ENCODE measurements at regions not wholly inside any gene's neighbourhood (a gene's known extent, or its start where the extent isn't known, plus 50 kb on each side); places are given as distances from the start of the nearest gene placed in this dataset.

DNA sequence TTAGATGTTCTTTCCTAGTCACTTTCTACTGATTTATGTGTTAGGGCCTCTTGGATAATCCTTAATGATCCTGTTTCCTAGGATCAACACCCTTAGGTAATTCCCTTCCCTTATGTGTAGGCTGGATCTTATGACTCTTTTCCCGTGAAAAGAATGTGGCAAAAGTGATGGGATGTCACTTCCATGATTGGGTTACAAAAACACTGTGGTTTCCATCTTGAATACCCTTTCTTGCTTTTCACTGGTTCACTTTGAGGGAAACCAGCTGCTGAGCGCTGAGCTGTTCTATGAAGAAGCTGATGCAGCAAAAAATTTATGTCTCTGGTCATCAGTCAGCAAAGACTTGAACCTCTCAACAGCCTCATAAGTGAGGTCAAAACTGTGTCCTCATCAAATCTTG, 609.4 kb downstream of the OLFM4 start:
- no peak for DNase-seq
- H3K36me3 Mint-ChIP-seq (ENCODE audit: low read depth): no peaks in the 10 kb centered on the region
- intact Hi-C loops (cut with micrococcal nuclease): no loop called here
- no peak overlapping the region for H3K27ac Mint-ChIP-seq
- H3K4me3 Mint-ChIP-seq: no peak overlapping the region
- H3K27me3 Mint-ChIP-seq: no peaks in the 10 kb centered on the region
- H3K9me3 Mint-ChIP-seq: peaks cover 3% of the 10 kb centered on the region
- no peaks in the 10 kb centered on the region for H3K4me1 Mint-ChIP-seq

DNA sequence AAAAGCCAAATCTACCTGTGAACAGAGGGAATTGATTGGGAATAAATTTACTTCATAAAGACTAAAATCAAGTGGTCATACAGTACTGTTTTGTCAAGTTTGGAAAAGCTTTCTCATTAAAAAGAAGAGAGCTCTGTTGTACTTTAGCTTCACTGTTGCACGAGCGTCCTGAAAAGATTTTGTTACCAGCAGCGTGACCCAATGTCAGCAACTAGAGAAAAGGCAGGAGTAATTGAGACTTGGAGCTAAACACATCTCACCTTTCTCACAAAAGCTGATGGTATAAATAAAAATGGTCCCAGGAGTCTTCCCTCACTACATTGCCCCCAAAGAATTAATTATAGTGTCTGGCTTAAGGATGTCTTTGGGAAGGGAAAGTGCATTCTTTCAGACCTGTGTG, 613.7 kb downstream of the OLFM4 start:
- Mint-ChIP-seq H3K4me3 (no peak overlapping the region), H3K9me3 (peaks cover 3% of the 10 kb centered on the region), H3K27ac (no peak overlapping the region), H3K4me1 (no peaks in the 10 kb centered on the region), H3K27me3 (no peaks in the 10 kb centered on the region), H3K36me3 (ENCODE audit: low read depth) (no peaks in the 10 kb centered on the region)
- intact Hi-C loops (cut with micrococcal nuclease): no loop called here
- no peak for DNase-seq

DNA sequence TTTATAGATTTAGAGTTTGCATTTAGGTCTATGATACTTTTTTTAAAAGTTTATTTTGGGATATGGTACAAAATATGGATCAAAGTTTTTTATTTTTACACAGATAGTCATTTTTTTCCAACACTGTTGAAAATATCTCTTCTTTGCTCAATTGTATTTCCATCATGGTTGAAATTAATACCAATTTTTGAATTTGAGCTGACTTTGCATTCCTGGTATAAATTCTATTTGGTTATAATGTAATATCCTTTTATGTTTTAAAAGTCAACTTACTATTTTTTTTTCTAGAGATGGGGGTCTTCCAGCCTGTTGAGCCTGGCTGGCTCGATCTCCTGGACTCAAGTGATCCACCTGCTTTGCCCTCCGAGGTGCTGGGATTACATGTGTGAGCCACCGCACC, 620.1 kb downstream of the OLFM4 start:
- Mint-ChIP-seq H3K9me3 (no peaks in the 10 kb centered on the region), H3K27me3 (no peaks in the 10 kb centered on the region), H3K27ac (no peak overlapping the region), H3K4me1 (no peaks in the 10 kb centered on the region), H3K4me3 (no peak overlapping the region), H3K36me3 (ENCODE audit: low read depth) (no peaks in the 10 kb centered on the region)
- DNase-seq: no peak
- intact Hi-C loops (cut with micrococcal nuclease): no loop called here

DNA sequence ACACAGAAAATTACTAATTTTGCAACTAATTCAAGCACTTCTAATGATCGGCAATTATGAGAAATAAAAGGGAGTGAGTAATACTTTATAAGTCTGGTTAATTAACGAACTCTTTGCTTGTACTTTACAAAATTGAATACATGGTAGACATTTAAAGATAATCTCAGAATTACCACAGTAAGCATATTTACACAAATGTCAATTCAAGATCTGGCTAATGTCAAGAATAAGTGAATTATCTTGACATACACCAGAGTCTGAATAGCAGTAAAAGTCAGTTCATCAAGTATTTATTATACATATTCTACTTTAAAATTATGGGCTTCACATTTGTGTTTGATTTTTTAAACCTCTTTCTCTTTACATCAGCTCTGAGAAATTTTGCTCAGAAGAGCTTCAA, 643.4 kb downstream of the OLFM4 start:
- Mint-ChIP-seq H3K9me3 (peaks cover 8% of the 10 kb centered on the region), H3K27ac (no peak overlapping the region), H3K4me1 (no peaks in the 10 kb centered on the region), H3K36me3 (ENCODE audit: low read depth) (no peaks in the 10 kb centered on the region), H3K4me3 (no peak overlapping the region), H3K27me3 (no peaks in the 10 kb centered on the region)
- intact Hi-C loops (cut with micrococcal nuclease): no loop called here
- DNase-seq: no peak

DNA sequence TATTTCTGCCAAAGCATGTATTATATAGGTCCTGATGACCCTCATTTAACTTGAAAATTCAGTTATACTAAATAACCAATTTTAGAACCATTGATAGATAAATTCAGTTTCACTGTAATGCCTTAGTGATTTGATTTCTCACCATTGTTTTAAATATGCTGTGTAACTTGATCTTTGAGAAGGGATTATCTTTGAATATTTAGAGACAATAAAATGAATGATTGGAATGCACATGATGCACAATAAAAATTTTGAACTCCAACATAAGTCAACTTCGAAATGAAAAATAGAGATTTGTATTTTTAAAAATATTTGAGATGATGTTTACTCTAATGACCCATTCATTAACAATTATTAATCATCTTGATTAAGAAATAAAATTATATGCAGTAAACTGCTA, 654.5 kb downstream of the OLFM4 start:
- Mint-ChIP-seq H3K36me3 (ENCODE audit: low read depth) (no peaks in the 10 kb centered on the region), H3K27me3 (no peaks in the 10 kb centered on the region), H3K27ac (no peak overlapping the region), H3K4me3 (no peak overlapping the region), H3K4me1 (no peaks in the 10 kb centered on the region), H3K9me3 (peaks cover 4% of the 10 kb centered on the region)
- no peak for DNase-seq
- intact Hi-C loops (cut with micrococcal nuclease): no loop called here

DNA sequence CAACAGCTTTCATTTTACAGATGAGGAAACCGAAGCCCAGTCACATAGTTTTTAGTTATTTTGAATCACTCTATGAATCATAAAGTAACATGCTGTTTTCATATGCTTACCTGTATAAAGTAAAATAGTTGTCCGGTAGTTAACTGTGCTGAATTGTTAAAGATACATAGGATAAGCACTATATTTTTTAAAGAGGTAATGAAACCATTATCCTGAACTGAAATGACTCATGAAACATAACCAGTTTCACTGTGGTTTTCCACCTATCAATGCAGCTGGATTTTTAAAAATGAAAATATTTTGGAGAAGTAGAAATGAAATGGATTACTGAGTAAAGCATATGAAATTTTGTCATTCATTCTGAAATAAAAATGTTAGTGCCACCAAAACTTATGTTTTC, 655.0 kb downstream of the OLFM4 start:
- H3K27me3 Mint-ChIP-seq: no peaks in the 10 kb centered on the region
- peaks cover 4% of the 10 kb centered on the region for H3K9me3 Mint-ChIP-seq
- H3K4me1 Mint-ChIP-seq: no peaks in the 10 kb centered on the region
- no peak overlapping the region for H3K27ac Mint-ChIP-seq
- DNase-seq: no peak
- no peaks in the 10 kb centered on the region for H3K36me3 Mint-ChIP-seq (ENCODE audit: low read depth)
- intact Hi-C loops (cut with micrococcal nuclease): no loop called here
- no peak overlapping the region for H3K4me3 Mint-ChIP-seq

DNA sequence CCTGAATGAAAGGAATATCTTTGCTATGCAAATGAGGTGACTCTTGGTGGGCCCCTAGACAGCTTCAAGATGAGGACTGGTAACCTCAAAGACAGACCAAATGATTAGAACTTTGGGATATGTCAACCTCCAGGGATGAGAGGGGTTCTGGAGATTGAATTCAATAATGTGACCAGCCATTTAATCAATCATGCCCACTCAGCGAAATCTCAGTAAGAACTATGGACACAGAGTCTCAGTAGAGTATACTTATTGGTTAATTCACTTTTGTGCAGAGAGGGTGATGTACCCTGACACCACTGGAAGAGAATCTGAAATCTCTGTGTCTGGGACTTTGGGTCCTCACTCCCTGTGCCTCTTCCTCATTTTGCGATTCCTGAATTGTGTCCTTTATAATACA, 662.8 kb downstream of the OLFM4 start:
- no peak overlapping the region for H3K27ac Mint-ChIP-seq
- H3K27me3 Mint-ChIP-seq: no peaks in the 10 kb centered on the region
- no peaks in the 10 kb centered on the region for H3K4me1 Mint-ChIP-seq
- no peak for DNase-seq
- no peak overlapping the region for H3K4me3 Mint-ChIP-seq
- no peaks in the 10 kb centered on the region for H3K36me3 Mint-ChIP-seq (ENCODE audit: low read depth)
- peaks cover 4% of the 10 kb centered on the region for H3K9me3 Mint-ChIP-seq
- intact Hi-C loops (cut with micrococcal nuclease): no loop called here

DNA sequence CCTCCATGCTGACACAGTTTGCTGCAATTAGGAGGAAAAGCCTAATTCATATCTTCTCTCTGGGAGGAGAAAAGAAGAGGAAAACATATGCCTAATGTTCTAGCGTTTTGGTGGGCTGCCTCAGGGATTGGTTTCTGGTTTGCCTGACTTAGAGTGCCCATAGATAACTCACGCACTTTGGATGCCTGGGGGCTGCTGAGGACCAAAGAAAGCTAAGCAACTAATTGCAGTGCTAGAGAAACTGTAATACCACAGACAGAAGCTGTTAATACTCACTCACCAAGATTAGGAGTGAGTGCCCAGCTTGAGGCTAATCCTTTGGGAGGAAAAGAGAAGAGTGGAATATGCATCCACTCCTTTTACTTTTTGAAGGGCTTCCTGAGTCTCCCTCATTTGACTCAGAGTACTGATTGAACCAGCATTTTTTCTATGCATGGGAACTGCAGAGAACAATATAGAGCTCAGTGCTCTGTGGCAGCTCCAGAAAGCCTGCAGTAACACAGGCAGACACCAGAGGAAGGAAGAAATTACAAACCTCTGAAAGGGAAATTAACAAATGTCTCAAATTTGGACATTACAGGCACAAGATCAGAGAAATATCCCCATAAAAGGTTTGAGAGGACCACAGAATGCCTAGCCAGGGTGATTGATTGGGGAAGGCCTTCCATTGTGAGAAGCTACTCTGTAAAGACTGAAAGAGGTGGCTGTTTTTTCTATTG, 666.4 kb downstream of the OLFM4 start:
- no peak overlapping the region for H3K4me3 Mint-ChIP-seq
- no peaks in the 10 kb centered on the region for H3K36me3 Mint-ChIP-seq (ENCODE audit: low read depth)
- no peaks in the 10 kb centered on the region for H3K27me3 Mint-ChIP-seq
- no peaks in the 10 kb centered on the region for H3K4me1 Mint-ChIP-seq
- H3K27ac Mint-ChIP-seq: no peak overlapping the region
- intact Hi-C loops (cut with micrococcal nuclease): no loop called here
- no peak for DNase-seq
- peaks cover 10% of the 10 kb centered on the region for H3K9me3 Mint-ChIP-seq

DNA sequence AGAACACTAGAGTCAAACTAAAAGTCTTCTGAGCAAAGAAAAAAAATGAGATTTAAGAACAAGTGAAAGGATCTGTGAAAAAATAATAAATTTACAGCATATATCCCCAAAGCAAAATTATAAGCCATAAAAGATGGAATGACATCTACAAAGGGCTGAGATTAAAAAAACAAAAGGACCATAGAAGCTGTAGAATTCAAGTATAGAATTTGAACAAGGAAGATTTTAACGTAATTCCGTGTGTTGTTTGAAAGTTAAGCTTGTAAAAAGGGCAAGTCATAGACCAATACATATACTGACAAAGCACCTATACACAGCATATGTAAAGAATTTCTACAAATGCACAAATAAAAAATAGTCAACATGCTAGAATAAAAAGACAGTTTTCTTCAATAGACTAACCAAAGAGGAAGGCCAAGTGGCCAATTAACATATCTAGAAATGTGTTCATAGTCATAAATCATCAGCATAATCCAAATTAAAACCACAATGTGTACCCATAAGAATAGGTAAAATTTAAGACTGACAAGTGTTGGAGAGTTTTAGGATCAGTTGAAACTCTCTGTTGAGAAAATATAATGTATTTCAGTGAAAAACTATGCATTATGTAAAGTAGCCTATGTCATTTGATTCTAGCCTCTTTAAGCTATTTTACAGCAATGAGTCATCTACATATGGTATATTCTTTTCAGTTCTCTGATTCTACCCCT, 674.9 kb downstream of the OLFM4 start:
- Mint-ChIP-seq H3K27me3 (no peaks in the 10 kb centered on the region), H3K27ac (no peak overlapping the region), H3K4me3 (no peak overlapping the region), H3K9me3 (peaks cover 7% of the 10 kb centered on the region), H3K36me3 (ENCODE audit: low read depth) (no peaks in the 10 kb centered on the region), H3K4me1 (no peaks in the 10 kb centered on the region)
- DNase-seq: no peak
- intact Hi-C loops (cut with micrococcal nuclease): no loop called here

DNA sequence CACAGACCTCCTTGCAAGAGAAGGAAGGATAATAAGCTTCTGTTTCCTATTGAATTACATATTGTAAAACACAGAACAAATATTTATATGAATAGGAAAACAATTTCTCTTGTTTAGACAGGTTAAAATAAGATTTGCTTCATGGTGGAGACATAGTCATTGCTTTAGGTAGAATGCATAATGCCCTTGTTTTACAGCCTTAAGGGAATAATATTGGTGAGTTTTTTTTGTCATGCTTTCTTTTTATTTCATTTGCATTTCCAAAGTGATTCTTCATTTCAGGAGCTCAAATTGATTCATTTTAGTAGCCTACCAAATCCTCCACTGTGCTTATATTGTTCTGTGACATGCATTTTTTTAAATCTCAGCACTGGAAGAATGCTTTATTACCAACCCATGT, 690.7 kb downstream of the OLFM4 start:
- intact Hi-C loops (cut with micrococcal nuclease): no loop called here
- no peaks in the 10 kb centered on the region for H3K27me3 Mint-ChIP-seq

DNA sequence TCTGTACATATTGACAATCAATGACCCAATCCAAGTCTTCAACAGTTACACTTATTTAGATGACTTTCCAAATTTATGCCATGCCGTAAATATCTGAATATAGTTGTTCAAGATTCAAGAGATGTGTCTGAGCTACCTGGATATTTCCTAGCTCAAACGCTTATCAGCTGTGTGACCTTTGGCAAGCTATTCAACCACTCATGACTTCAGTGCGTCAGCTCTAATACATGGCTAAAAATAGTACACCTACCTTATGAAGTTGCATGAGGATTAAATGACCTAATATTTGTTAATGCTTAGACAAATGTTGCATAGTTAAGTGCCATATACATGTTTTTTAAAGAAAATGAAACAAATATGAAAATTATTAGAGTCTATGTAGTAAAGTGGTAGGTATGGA, 704.1 kb downstream of the OLFM4 start:
- no peak for DNase-seq
- H3K4me1 Mint-ChIP-seq: no peaks in the 10 kb centered on the region
- H3K36me3 Mint-ChIP-seq (ENCODE audit: low read depth): no peaks in the 10 kb centered on the region
- H3K27me3 Mint-ChIP-seq: no peaks in the 10 kb centered on the region
- no peak overlapping the region for H3K4me3 Mint-ChIP-seq
- H3K27ac Mint-ChIP-seq: no peak overlapping the region
- H3K9me3 Mint-ChIP-seq: no peaks in the 10 kb centered on the region
- intact Hi-C loops (cut with micrococcal nuclease): no loop called here

More for the DNA sequence above, 690.7 kb downstream of the OLFM4 start:
- H3K36me3 Mint-ChIP-seq (ENCODE audit: low read depth): no peaks in the 10 kb centered on the region
- no peak overlapping the region for H3K4me3 Mint-ChIP-seq
- H3K27ac Mint-ChIP-seq: no peak overlapping the region
- no peaks in the 10 kb centered on the region for H3K4me1 Mint-ChIP-seq
- H3K9me3 Mint-ChIP-seq: peaks cover 4% of the 10 kb centered on the region
- no peak for DNase-seq

DNA sequence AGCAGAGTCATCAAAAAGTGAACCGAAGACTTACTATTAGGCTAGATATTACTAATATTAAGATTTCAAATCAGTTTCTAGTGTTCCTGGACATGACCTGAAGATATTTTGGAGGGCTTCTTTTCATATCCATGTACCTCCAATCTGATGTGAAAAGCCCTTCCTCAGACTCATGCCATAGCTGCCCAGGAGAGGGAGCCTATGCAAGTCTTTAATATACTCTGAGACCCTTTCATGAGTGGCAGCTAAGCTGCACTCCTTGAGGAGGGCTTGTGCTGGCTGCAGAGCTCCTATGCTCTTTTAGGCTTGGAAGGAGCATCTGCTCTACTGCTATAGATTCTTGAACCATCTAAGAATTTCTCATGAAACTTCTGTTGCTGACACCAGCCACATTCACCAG, 715.3 kb downstream of the OLFM4 start:
- no peak overlapping the region for H3K4me3 Mint-ChIP-seq
- peaks cover 8% of the 10 kb centered on the region for H3K9me3 Mint-ChIP-seq
- H3K27me3 Mint-ChIP-seq: no peaks in the 10 kb centered on the region

DNA sequence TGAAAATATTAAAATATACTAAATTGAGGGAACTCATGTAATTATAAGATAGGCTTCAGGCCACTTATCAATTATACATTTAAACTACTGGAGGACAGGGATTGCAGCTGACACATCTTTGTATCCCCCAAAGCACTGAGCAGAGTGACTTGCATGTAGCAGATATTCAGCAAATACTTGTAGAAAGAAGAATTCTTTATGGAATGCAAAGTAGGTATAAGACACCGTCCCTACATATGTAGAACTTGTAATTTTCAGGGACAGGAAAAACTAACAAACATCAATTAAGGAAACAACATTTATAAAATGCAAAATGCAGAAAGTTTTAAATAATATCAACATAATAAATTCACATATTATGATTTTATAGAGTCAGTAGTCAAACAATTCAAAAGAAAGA, 719.2 kb downstream of the OLFM4 start:
- no peak for DNase-seq
- Mint-ChIP-seq H3K36me3 (ENCODE audit: low read depth) (no peaks in the 10 kb centered on the region), H3K9me3 (peaks cover 6% of the 10 kb centered on the region), H3K4me3 (no peak overlapping the region), H3K4me1 (no peaks in the 10 kb centered on the region), H3K27me3 (no peaks in the 10 kb centered on the region), H3K27ac (no peak overlapping the region)
- intact Hi-C loops (cut with micrococcal nuclease): no loop called here

More for the DNA sequence above, 715.3 kb downstream of the OLFM4 start:
- Mint-ChIP-seq H3K4me1 (no peaks in the 10 kb centered on the region), H3K27ac (no peak overlapping the region), H3K36me3 (ENCODE audit: low read depth) (no peaks in the 10 kb centered on the region)
- no peak for DNase-seq
- intact Hi-C loops (cut with micrococcal nuclease): no loop called here

DNA sequence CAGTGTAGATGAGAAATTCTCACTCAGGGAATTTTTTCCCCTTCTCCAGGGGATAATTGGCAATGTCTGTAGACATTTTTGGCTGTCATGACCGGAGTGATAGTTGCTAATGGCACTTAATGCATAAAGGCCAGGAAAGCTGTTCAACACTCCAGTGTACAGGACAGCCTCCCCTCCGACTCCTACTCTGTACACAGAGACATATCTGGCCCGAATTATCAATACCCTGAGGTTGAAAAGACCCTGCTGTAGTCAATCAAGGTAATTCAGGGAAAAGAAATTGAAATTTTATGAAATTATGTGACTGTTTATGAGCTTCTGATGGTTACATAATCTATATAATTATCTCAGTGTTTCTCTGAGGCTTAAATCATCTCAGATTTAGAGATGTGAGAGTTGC, 720.7 kb downstream of the OLFM4 start:
- DNase-seq: no peak
- intact Hi-C loops (cut with micrococcal nuclease): no loop called here
- H3K27ac Mint-ChIP-seq: no peak overlapping the region
- H3K9me3 Mint-ChIP-seq: no peaks in the 10 kb centered on the region
- no peaks in the 10 kb centered on the region for H3K36me3 Mint-ChIP-seq (ENCODE audit: low read depth)
- H3K4me3 Mint-ChIP-seq: no peak overlapping the region
- H3K27me3 Mint-ChIP-seq: no peaks in the 10 kb centered on the region
- no peaks in the 10 kb centered on the region for H3K4me1 Mint-ChIP-seq

DNA sequence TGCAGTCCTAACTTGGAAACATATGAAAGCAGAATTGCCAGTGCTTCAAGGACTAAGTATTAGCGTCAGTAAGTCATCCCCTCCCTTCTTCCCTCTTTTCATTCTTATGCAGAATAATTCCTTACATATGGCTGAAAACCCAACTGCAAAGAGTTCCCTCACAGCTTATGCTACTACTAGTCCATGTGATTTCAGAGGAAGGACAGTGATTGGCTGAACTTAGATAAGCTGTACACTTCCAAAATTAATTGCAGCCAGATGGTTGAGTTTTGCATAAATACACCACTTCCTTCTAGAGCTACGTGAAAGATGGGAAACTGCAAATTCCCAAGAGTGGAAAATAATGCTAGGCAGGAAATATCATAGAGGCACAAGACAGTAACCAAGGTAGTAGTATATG, 730.4 kb downstream of the OLFM4 start:
- Mint-ChIP-seq H3K4me1 (no peaks in the 10 kb centered on the region), H3K27me3 (no peaks in the 10 kb centered on the region), H3K4me3 (no peak overlapping the region), H3K36me3 (ENCODE audit: low read depth) (no peaks in the 10 kb centered on the region), H3K27ac (no peak overlapping the region), H3K9me3 (peaks cover 7% of the 10 kb centered on the region)
- DNase-seq: no peak
- intact Hi-C loops (cut with micrococcal nuclease): no loop called here
